SK-N-SH (cell line): ENCODE measurements at regions not wholly inside any gene's neighbourhood (a gene's known extent, or its start where the extent isn't known, plus 50 kb on each side); places are given as distances from the start of the nearest gene placed in this dataset.
"Not testable (repeated sequence)": the region's sequence is repeated elsewhere in the genome, so short reads cannot be mapped to it uniquely, and the experiment has no call there.

Experiments
- CTCF ChIP-seq: fragments of 200-600 bp; sonication (generic); IDR thresholded peaks from 2 replicates; pipeline ENCODE4 v1.6.1; 2017; ENCODE audit warnings: antibody characterized with exemption, mild to moderate bottlenecking, moderate library complexity
- FOXJ3 ChIP-seq: sonication (generic); formaldehyde crosslinking; IDR thresholded peaks from 2 replicates; pipeline ENCODE4 v1.5.1; 2020; ENCODE audit warnings: mild to moderate bottlenecking, missing genetic modification reagents

- TF ChIP-seq FOXJ3 (CRISPR knock-in tag); CTCF: not testable (repeated sequence)
These were observed 107.0 kb upstream of the PMCH start for GRCh38 chr12:102304667-102305066.
